ENCODE measurements at regions not wholly inside any gene's neighbourhood (a gene's known extent, or its start where the extent isn't known, plus 50 kb on each side); places are given as distances from the start of the nearest gene placed in this dataset.

DNA sequence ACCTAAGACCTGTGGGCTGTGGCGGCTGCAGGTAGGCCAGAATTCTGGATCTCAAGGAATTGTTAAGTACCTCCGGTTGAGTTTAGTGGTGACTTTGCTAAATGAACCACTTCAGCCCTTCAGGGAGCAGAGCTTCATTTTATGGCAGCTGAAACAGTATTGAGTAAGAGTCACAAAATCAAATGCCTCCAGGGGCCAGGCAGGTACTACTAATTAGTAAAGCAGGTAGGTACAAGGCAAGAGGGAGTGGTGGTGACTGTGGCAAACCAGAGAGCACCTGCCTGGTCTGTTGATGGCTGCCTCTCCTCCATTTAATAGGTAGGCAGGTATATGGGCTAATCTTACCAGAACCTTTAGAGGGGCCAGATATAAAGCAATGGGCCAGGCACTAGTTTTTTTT is 118.8 kb downstream of the EMX2 start:
- Histone ChIP-seq H3K4me3 (ENCODE audit: low read depth, low read length) (no peak overlapping the region), H3K36me3 (ENCODE audit: control insufficient read depth in 2 of 2, insufficient read depth in 1 of 2, low read length in 2 of 2) (no peaks in the 10 kb centered on the region), H3K27ac (ENCODE audit: extremely low read depth, low read depth, low read length) (no peak overlapping the region), H3K4me1 (ENCODE audit: control insufficient read depth, insufficient read depth, low read length) (no peaks in the 10 kb centered on the region), H3K9me3 (ENCODE audit: control insufficient read depth, insufficient read depth, low read depth, low read length) (no peaks in the 10 kb centered on the region)
- ChIA-PET CTCF (no interaction called here), POLR2A (no interaction called here)
- TF ChIP-seq ZNF324 (tag by site-specific recombination; IDR thresholded peaks at IDR 0.05) = no peak
- TF ChIP-seq ZNF335 (tag by site-specific recombination; conservative IDR thresholded peaks at IDR 0.05) = no peak
- TF ChIP-seq, protein P1, sequence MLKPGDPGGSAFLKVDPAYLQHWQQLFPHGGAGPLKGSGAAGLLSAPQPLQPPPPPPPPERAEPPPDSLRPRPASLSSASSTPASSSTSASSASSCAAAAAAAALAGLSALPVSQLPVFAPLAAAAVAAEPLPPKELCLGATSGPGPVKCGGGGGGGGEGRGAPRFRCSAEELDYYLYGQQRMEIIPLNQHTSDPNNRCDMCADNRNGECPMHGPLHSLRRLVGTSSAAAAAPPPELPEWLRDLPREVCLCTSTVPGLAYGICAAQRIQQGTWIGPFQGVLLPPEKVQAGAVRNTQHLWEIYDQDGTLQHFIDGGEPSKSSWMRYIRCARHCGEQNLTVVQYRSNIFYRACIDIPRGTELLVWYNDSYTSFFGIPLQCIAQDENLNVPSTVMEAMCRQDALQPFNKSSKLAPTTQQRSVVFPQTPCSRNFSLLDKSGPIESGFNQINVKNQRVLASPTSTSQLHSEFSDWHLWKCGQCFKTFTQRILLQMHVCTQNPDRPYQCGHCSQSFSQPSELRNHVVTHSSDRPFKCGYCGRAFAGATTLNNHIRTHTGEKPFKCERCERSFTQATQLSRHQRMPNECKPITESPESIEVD (tag by site-specific recombination; IDR thresholded peaks at IDR 0.05) = no peak
- no peak for TF ChIP-seq ZNF423 (tag by site-specific recombination; IDR thresholded peaks at IDR 0.05)

DNA sequence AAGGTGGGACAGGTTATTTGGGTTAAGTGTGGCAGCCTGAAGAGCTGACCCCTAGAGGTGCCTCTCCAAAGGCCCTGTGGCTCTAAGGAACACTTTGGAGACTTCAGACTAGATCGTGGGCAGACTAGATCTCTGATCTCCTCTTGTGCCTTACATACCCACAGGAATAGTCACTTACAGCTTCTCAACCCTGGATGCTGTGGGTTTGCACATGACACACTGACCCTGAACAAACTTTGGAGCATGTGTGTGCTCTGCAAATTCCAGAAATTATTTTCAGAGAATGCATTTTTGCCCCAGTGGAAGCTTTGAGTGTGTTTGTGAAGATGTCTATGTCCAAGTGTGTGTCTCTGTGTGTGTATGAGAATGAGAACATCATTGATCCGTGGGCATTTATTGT is 119.6 kb downstream of the EMX2 start:
- ChIA-PET POLR2A (interaction anchor here (1.0 kb wide), 1 partner anchor 23 kb away, joined by 3 read pairs; no protein-coding TSS in a partner anchor), CTCF (interaction anchor here (0.6 kb wide), 1 partner anchor 1030 kb away, joined by 4 read pairs; no protein-coding TSS in a partner anchor)

More for the DNA sequence above, 119.6 kb downstream of the EMX2 start:
- Histone ChIP-seq H3K36me3 (ENCODE audit: control insufficient read depth in 2 of 2, insufficient read depth in 1 of 2, low read length in 2 of 2) (no peaks in the 10 kb centered on the region), H3K4me1 (ENCODE audit: control insufficient read depth, insufficient read depth, low read length) (no peaks in the 10 kb centered on the region), H3K27ac (ENCODE audit: extremely low read depth, low read depth, low read length) (no peak overlapping the region), H3K9me3 (ENCODE audit: control insufficient read depth, insufficient read depth, low read depth, low read length) (no peaks in the 10 kb centered on the region), H3K4me3 (ENCODE audit: low read depth, low read length) (no peak overlapping the region)
- TF ChIP-seq ZSCAN23 (tag by site-specific recombination; IDR thresholded peaks at IDR 0.05) (no peak), ZNF133 (tag by site-specific recombination; IDR thresholded peaks at IDR 0.05) (no peak), ZNF707 (tag by site-specific recombination; IDR thresholded peaks at IDR 0.05) (no peak), ZNF223 (tag by site-specific recombination; IDR thresholded peaks at IDR 0.05) (no peak), GLI2 (tag by site-specific recombination; IDR thresholded peaks at IDR 0.05; ENCODE audit: borderline replicate concordance, low read depth) (no peak), ZNF426 (tag by site-specific recombination; IDR thresholded peaks at IDR 0.05) (no peak), ZNF214 (tag by site-specific recombination; IDR thresholded peaks at IDR 0.05; ENCODE audit: borderline replicate concordance) (no peak), ZNF221 (tag by site-specific recombination; IDR thresholded peaks at IDR 0.05; ENCODE audit: borderline replicate concordance) (no peak), ZNF837 (tag by site-specific recombination; IDR thresholded peaks at IDR 0.05) (no peak), PRDM1 (tag by site-specific recombination; IDR thresholded peaks at IDR 0.05) (no peak), ZNF561 (tag by site-specific recombination; IDR thresholded peaks at IDR 0.05; ENCODE audit: borderline replicate concordance) (no peak), WT1 (tag by site-specific recombination; IDR thresholded peaks at IDR 0.05) (no peak), MYNN (tag by site-specific recombination; IDR thresholded peaks at IDR 0.05; ENCODE audit: borderline replicate concordance) (no peak), FEZF1 (tag by site-specific recombination; IDR thresholded peaks at IDR 0.05) (no peak), ZNF184 (tag by site-specific recombination; IDR thresholded peaks at IDR 0.05) (no peak), ZNF146 (tag by site-specific recombination; IDR thresholded peaks at IDR 0.05) (no peak), SP7 (tag by site-specific recombination; IDR thresholded peaks at IDR 0.05) (no peak)
- TF ChIP-seq, protein P2, sequence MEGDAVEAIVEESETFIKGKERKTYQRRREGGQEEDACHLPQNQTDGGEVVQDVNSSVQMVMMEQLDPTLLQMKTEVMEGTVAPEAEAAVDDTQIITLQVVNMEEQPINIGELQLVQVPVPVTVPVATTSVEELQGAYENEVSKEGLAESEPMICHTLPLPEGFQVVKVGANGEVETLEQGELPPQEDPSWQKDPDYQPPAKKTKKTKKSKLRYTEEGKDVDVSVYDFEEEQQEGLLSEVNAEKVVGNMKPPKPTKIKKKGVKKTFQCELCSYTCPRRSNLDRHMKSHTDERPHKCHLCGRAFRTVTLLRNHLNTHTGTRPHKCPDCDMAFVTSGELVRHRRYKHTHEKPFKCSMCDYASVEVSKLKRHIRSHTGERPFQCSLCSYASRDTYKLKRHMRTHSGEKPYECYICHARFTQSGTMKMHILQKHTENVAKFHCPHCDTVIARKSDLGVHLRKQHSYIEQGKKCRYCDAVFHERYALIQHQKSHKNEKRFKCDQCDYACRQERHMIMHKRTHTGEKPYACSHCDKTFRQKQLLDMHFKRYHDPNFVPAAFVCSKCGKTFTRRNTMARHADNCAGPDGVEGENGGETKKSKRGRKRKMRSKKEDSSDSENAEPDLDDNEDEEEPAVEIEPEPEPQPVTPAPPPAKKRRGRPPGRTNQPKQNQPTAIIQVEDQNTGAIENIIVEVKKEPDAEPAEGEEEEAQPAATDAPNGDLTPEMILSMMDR (tag by site-specific recombination; IDR thresholded peaks at IDR 0.05) = no peak
- TF ChIP-seq, protein P3, sequence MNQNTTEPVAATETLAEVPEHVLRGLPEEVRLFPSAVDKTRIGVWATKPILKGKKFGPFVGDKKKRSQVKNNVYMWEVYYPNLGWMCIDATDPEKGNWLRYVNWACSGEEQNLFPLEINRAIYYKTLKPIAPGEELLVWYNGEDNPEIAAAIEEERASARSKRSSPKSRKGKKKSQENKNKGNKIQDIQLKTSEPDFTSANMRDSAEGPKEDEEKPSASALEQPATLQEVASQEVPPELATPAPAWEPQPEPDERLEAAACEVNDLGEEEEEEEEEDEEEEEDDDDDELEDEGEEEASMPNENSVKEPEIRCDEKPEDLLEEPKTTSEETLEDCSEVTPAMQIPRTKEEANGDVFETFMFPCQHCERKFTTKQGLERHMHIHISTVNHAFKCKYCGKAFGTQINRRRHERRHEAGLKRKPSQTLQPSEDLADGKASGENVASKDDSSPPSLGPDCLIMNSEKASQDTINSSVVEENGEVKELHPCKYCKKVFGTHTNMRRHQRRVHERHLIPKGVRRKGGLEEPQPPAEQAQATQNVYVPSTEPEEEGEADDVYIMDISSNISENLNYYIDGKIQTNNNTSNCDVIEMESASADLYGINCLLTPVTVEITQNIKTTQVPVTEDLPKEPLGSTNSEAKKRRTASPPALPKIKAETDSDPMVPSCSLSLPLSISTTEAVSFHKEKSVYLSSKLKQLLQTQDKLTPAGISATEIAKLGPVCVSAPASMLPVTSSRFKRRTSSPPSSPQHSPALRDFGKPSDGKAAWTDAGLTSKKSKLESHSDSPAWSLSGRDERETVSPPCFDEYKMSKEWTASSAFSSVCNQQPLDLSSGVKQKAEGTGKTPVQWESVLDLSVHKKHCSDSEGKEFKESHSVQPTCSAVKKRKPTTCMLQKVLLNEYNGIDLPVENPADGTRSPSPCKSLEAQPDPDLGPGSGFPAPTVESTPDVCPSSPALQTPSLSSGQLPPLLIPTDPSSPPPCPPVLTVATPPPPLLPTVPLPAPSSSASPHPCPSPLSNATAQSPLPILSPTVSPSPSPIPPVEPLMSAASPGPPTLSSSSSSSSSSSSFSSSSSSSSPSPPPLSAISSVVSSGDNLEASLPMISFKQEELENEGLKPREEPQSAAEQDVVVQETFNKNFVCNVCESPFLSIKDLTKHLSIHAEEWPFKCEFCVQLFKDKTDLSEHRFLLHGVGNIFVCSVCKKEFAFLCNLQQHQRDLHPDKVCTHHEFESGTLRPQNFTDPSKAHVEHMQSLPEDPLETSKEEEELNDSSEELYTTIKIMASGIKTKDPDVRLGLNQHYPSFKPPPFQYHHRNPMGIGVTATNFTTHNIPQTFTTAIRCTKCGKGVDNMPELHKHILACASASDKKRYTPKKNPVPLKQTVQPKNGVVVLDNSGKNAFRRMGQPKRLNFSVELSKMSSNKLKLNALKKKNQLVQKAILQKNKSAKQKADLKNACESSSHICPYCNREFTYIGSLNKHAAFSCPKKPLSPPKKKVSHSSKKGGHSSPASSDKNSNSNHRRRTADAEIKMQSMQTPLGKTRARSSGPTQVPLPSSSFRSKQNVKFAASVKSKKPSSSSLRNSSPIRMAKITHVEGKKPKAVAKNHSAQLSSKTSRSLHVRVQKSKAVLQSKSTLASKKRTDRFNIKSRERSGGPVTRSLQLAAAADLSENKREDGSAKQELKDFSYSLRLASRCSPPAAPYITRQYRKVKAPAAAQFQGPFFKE (tag by site-specific recombination; IDR thresholded peaks at IDR 0.05; ENCODE audit: borderline replicate concordance) = no peak
